ENCODE measurements at regions not wholly inside any gene's neighbourhood (a gene's known extent, or its start where the extent isn't known, plus 50 kb on each side); places are given as distances from the start of the nearest gene placed in this dataset.

DNA sequence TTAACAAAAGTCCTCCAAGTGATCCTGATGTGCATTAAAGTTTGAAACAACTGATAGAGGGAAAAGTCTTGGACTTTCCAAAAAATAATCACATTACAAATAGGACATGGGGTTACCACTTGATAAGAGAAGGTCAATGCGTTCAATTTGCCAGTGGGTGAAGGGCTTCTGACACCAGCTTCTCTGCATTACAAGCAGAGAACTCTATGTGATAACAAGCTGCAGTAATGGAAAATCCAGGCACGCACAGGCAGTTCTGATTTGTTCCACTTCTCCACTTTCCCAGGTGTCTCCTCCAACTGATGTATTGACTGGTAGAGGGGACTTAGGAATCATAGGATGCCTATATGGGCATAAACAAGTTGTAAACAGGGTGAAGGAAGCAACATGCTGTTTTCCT, 234.0 kb upstream of the MGAT5 start:
- TF ChIP-seq POLR2A (IDR thresholded peaks at IDR 0.05; ENCODE audit: low read depth): no peak
- TF ChIP-seq, protein P1, sequence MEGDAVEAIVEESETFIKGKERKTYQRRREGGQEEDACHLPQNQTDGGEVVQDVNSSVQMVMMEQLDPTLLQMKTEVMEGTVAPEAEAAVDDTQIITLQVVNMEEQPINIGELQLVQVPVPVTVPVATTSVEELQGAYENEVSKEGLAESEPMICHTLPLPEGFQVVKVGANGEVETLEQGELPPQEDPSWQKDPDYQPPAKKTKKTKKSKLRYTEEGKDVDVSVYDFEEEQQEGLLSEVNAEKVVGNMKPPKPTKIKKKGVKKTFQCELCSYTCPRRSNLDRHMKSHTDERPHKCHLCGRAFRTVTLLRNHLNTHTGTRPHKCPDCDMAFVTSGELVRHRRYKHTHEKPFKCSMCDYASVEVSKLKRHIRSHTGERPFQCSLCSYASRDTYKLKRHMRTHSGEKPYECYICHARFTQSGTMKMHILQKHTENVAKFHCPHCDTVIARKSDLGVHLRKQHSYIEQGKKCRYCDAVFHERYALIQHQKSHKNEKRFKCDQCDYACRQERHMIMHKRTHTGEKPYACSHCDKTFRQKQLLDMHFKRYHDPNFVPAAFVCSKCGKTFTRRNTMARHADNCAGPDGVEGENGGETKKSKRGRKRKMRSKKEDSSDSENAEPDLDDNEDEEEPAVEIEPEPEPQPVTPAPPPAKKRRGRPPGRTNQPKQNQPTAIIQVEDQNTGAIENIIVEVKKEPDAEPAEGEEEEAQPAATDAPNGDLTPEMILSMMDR (IDR thresholded peaks at IDR 0.05): no peak
- TF ChIP-seq POLR2AphosphoS5 (IDR thresholded peaks at IDR 0.05): no peak
- no peak for TF ChIP-seq EP300 (IDR thresholded peaks at IDR 0.05)

All from esophagus muscularis mucosa (tissue), 4 donors.